ENCODE measurements at regions not wholly inside any gene's neighbourhood (a gene's known extent, or its start where the extent isn't known, plus 50 kb on each side); places are given as distances from the start of the nearest gene placed in this dataset.
"Not testable (repeated sequence)": the region's sequence is repeated elsewhere in the genome, so short reads cannot be mapped to it uniquely, and the experiment has no call there.

DNA sequence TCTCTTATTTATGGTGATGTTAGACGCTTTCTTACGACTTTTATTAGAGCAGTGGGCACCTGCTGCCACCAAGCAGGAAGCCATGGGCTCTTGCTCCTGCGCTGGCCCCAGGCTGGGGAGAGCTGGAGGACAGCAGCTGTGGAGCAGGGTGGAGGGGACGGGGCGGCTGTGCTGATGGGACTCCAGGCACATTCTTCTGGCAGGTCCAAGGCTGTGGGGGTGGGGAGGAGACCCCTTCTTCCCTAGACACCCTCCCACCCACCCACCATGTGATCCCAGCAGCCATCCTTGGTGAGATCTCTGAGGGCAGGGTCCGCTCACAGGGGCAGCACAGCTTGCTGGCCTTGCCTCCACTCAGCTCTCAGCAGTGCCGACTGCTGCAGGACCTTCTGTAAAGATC lies 192.6 kb upstream of the IRX4 start:
- Histone ChIP-seq H3K9me3 (ENCODE audit: low read length) (no peaks in the 10 kb centered on the region), H3F3A (ENCODE audit: low read length, unreplicated experiment) (no peaks in the 10 kb centered on the region), H3K9ac (ENCODE audit: low read length) (no peak overlapping the region), H3K79me2 (ENCODE audit: low read length) (no peaks in the 10 kb centered on the region), H3K4me1 (ENCODE audit: insufficient read depth, low read length) (no peaks in the 10 kb centered on the region), H4K20me1 (ENCODE audit: low read length) (no peaks in the 10 kb centered on the region), H3K36me3 (ENCODE audit: low read depth, low read length) (no peaks in the 10 kb centered on the region), H3K4me3 (ENCODE audit: low read length) (no peak overlapping the region), H3K27me3 (ENCODE audit: low read length) (no peaks in the 10 kb centered on the region), H3K9me2 (replicated peaks; ENCODE audit: low read length) (no peaks in the 10 kb centered on the region), H3K4me2 (ENCODE audit: low read length) (no peak overlapping the region), H2AFZ (ENCODE audit: low read length) (no peak overlapping the region), H3K27ac (ENCODE audit: low read length) (no peak overlapping the region)
- intact Hi-C loops (cut with micrococcal nuclease): no loop called here
- CTCF ChIA-PET: no interaction called here
- POLR2A ChIA-PET (ENCODE audit: unreplicated experiment): no interaction called here
- BruUV-seq (replicated peaks): no TSS peak
- ATAC-seq (no peak), DNase-seq (no peak)
- TF ChIP-seq EZH2phosphoT487 (IDR thresholded peaks at IDR 0.05; ENCODE audit: borderline replicate concordance, low read length): no peak
- TF ChIP-seq, protein P1, sequence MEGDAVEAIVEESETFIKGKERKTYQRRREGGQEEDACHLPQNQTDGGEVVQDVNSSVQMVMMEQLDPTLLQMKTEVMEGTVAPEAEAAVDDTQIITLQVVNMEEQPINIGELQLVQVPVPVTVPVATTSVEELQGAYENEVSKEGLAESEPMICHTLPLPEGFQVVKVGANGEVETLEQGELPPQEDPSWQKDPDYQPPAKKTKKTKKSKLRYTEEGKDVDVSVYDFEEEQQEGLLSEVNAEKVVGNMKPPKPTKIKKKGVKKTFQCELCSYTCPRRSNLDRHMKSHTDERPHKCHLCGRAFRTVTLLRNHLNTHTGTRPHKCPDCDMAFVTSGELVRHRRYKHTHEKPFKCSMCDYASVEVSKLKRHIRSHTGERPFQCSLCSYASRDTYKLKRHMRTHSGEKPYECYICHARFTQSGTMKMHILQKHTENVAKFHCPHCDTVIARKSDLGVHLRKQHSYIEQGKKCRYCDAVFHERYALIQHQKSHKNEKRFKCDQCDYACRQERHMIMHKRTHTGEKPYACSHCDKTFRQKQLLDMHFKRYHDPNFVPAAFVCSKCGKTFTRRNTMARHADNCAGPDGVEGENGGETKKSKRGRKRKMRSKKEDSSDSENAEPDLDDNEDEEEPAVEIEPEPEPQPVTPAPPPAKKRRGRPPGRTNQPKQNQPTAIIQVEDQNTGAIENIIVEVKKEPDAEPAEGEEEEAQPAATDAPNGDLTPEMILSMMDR (conservative IDR thresholded peaks at IDR 0.05; ENCODE audit: low read depth, low read length): no peak

DNA sequence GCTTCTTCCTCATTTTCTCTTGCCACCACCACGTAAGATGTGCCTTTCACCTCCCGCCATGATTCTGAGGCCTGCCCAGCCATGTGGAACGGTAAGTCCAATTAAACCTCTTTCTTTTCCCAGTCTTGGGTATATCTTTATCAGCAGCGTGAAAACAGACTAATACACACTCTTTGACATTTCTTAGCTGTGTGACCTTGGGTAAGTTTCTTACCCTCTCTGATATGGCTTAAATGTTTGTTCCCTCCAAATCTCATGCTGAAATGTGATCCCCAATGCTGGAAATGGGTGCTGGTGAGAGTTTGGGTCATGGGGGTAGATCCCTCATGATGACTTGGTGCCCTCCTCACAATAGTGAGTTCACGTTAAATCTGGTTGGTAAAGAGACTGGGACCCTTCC lies 188.8 kb upstream of the IRX4 start:
- Histone ChIP-seq H3K27me3 (ENCODE audit: low read length) (peaks cover 24% of the 10 kb centered on the region), H3K4me1 (ENCODE audit: insufficient read depth, low read length) (no peaks in the 10 kb centered on the region), H3K36me3 (ENCODE audit: low read depth, low read length) (no peaks in the 10 kb centered on the region), H4K20me1 (ENCODE audit: low read length) (no peaks in the 10 kb centered on the region), H3K4me3 (ENCODE audit: low read length) (no peak overlapping the region), H3K79me2 (ENCODE audit: low read length) (no peaks in the 10 kb centered on the region), H2AFZ (ENCODE audit: low read length) (no peak overlapping the region), H3K9me3 (ENCODE audit: low read length) (no peaks in the 10 kb centered on the region), H3F3A (ENCODE audit: low read length, unreplicated experiment) (no peaks in the 10 kb centered on the region), H3K9ac (ENCODE audit: low read length) (no peak overlapping the region), H3K27ac (ENCODE audit: low read length) (no peak overlapping the region), H3K4me2 (ENCODE audit: low read length) (no peak overlapping the region), H3K9me2 (replicated peaks; ENCODE audit: low read length) (no peaks in the 10 kb centered on the region)
- DNase-seq (no peak), ATAC-seq (no peak)
- intact Hi-C loops (cut with micrococcal nuclease): no loop called here
- BruUV-seq (replicated peaks): no TSS peak
- POLR2A ChIA-PET (ENCODE audit: unreplicated experiment): no interaction called here
- TF ChIP-seq EZH2 (IDR thresholded peaks at IDR 0.05; ENCODE audit: low read length, unreplicated experiment) (no peak), EZH2phosphoT487 (IDR thresholded peaks at IDR 0.05; ENCODE audit: borderline replicate concordance, low read length) (no peak)
- TF ChIP-seq, protein P1 (conservative IDR thresholded peaks at IDR 0.05; ENCODE audit: low read depth, low read length): no peak
- CTCF ChIA-PET: no interaction called here

DNA sequence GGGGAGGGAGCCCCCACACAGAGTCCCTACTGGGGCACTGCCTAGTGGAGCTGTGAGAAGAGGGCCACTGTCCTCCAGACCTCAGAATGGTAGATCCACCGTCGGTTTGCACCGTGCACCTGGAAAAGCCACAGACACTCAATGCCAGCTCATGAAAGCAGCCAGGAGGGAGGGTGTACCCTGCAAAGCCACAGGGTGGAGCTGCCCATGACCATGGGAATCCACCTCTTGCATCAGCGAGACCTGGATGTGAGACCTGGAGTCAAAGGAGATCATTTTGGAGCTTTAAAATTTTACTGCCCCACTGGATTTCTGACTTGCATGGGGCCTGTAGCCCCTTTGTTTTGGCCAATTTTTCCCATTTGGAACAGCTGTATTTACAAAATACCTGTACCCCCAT lies 188.1 kb upstream of the IRX4 start:
- H3K79me2 ChIP-seq (ENCODE audit: low read length); H2AFZ ChIP-seq (ENCODE audit: low read length); H3F3A ChIP-seq (ENCODE audit: low read length, unreplicated experiment); H3K4me1 ChIP-seq (ENCODE audit: insufficient read depth, low read length); ATAC-seq; intact Hi-C loops (cut with micrococcal nuclease); H3K27ac ChIP-seq (ENCODE audit: low read length); H3K36me3 ChIP-seq (ENCODE audit: low read depth, low read length); H3K9me3 ChIP-seq (ENCODE audit: low read length); DNase-seq; H3K9ac ChIP-seq (ENCODE audit: low read length); H3K9me2 ChIP-seq (replicated peaks; ENCODE audit: low read length); H4K20me1 ChIP-seq (ENCODE audit: low read length); H3K4me2 ChIP-seq (ENCODE audit: low read length); POLR2A ChIA-PET (ENCODE audit: unreplicated experiment); CTCF ChIA-PET; H3K4me3 ChIP-seq (ENCODE audit: low read length); BruUV-seq (replicated peaks): not testable (repeated sequence)
- H3K27me3 ChIP-seq (ENCODE audit: low read length): peaks cover 24% of the 10 kb centered on the region
